Bronchial epithelial cell (primary cell): ENCODE measurements at regions not wholly inside any gene's neighbourhood (a gene's known extent, or its start where the extent isn't known, plus 50 kb on each side); places are given as distances from the start of the nearest gene placed in this dataset.

Experiments
- DNase-seq: peaks from one replicate; pipeline ENCODE4 v3.0.0-alpha.2; 2010; ENCODE audit warnings: low read depth
- FAIRE-seq: peaks from 2 replicates; lab custom pipeline; 2011; peaks lifted over from hg19 to GRCh38; lab: Jason Lieb, UNC
- H3K27me3 ChIP-seq: 2 replicates; pipeline ENCODE4 v1.5.1; 2011; ENCODE audit warnings: low read length; ENCODE audit not compliant: control insufficient read depth, insufficient read depth
- H3K36me3 ChIP-seq: 2 replicates; pipeline ENCODE4 v1.5.1; 2011; ENCODE audit warnings: low read length; ENCODE audit not compliant: control insufficient read depth, insufficient read depth
- H3K4me3 ChIP-seq: 2 replicates; pipeline ENCODE4 v1.5.1; 2011; ENCODE audit warnings: mild to moderate bottlenecking, low read depth, low read length, control low read depth
- CTCF ChIP-seq: IDR thresholded peaks from 2 replicates; pipeline ENCODE4 v1.5.1; 2011; ENCODE audit warnings: mild to moderate bottlenecking, moderate library complexity, low read length, control low read depth, inconsistent platforms; ENCODE audit not compliant: insufficient read depth, severe bottlenecking

DNA sequence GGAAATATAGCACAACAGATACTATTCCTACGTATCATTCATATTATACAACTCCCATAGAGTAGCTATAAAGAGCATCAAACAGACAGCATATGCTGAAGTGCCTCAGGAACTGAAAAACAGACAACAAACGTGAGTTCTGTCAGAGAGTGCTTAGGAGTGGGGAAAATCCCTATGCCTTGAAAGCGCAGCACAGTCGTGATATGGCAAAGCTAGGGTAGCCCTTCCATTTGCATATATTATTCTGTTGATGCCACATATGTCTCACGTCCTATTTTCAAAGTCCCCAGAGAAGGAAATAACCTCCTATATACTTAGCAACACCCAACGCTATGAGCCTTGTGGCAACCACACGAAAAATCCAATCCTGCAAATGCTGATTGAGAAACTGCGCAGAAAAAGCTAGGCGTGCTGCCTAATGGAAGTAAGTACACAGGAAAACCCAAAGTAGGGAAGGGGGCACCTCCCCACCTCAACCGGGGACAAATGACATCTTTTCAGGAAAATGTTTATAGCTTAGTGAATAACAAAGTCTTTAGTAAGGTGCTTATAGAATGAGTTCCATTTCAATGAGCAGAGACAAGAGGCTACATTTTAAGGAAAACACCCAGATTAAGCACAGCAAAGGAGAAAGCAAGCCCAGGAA lies 105.1 kb downstream of the MED10 start:
- Histone ChIP-seq H3K4me3 (no peak overlapping the region), H3K36me3 (no peaks in the 10 kb centered on the region), H3K27me3 (no peaks in the 10 kb centered on the region)
- FAIRE-seq = no peak
- no peak for TF ChIP-seq CTCF
- no peak for DNase-seq

DNA sequence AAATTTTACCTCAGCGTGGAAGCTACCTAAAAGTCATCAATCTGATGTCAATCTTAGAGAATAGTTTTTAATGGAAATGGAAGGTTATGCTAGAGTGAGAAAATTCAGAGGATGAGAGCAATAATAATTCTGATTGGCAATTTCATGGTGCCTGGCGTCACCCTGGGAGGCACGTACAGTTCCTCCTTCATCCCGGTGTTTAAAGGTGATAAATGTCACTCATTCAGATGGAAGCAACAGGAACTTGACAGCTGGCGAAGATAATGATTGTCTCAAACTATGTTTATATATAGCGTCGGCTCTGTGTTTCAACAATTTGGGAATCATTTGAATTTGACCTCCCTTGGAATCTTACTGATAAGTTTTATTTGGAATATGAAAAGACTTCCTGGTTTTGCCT lies 108.4 kb downstream of the MED10 start:
- Histone ChIP-seq H3K36me3 (no peaks in the 10 kb centered on the region), H3K27me3 (no peaks in the 10 kb centered on the region), H3K4me3 (no peak overlapping the region)
- FAIRE-seq (no peak), DNase-seq (no peak)
- TF ChIP-seq CTCF = no peak

GRCh38 chr5:6266671-6267197 lies 111.6 kb downstream of the MED10 start:
- no peak for TF ChIP-seq CTCF

DNA sequence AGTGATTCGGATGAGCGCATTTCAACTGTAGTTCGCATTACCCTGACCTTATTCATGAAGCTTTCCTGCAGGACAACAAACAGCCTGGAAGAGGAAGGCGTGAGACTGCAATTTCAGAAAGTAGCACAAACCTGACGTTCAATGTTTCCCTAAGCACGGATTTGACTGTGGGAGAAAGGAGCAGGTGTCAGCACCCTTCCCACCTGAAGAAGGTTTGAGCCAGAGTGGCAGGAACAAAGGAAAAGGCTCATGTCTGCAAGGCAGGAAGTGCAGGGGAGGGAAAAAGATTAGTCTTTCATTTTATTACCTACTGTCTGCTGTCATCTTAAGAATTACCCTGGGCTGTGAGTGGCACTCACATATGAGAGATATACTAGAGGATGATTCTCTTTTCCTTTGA lies 114.0 kb downstream of the MED10 start:
- DNase-seq (no peak), FAIRE-seq (no peak)
- H3K36me3 ChIP-seq = no peaks in the 10 kb centered on the region
- no peak for TF ChIP-seq CTCF
- H3K27me3 ChIP-seq = no peaks in the 10 kb centered on the region
- H3K4me3 ChIP-seq = no peak overlapping the region

More at GRCh38 chr5:6266671-6267197, 111.6 kb downstream of the MED10 start:
- Histone ChIP-seq H3K4me3 (no peak overlapping the region), H3K36me3 (no peaks in the 10 kb centered on the region), H3K27me3 (no peaks in the 10 kb centered on the region)
- DNase-seq (no peak), FAIRE-seq (no peak)

DNA sequence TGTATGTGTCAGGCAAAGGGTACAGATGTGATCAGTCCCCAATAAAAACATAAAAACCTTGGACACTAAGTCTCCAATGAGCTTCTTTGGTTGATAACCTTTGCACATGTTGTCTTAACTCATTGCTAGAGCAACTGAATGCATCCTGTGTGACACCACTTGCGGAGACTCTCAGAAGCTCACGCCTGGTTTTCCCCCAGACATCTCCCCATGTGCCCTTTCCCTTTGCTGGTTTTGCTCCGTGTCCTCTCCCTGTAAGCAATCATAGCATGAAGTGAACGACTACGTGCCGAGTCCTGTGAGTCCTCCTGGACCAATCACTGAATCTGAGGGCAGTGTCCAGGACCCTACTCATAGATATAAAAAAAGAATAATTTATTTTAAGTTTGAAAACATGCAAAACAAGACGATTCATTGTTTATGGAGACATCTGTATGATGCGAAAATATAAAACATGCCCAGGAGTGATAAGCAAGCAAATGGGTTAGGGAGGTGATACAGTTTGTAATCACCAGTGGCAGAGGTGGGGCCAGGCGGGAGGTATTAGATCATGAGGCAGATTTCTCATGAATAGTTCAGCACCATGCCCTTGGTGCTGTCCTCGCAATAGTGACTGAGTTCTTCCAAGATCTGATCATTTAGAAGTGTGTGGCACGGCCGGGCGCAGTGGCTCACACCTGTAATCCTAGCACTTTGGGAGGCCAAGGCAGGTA lies 115.5 kb downstream of the MED10 start:
- Histone ChIP-seq H3K27me3 (no peaks in the 10 kb centered on the region), H3K4me3 (no peak overlapping the region), H3K36me3 (no peaks in the 10 kb centered on the region)
- no peak for DNase-seq
- TF ChIP-seq CTCF = no peak
- no peak for FAIRE-seq
